Activated CD4-positive, alpha-beta memory T cell treated with anti-CD3 and anti-CD28 coated beads, Interleukin-2, amount 10 ng/mL, durations not matched to agents 7 days and 5 days (primary cell): ENCODE measurements at regions not wholly inside any gene's neighbourhood (a gene's known extent, or its start where the extent isn't known, plus 50 kb on each side); places are given as distances from the start of the nearest gene placed in this dataset.

Source experiments
- CTCF ChIA-PET: fragments of 350-600 bp; sonication (Branson Sonifier 250); formaldehyde crosslinking; loops from one replicate; lab custom pipeline; 2021; ENCODE audit warnings: antibody characterized with exemption, inconsistent platforms; lab: Charles Lee
- POLR2A ChIA-PET: fragments of 350-600 bp; sonication (Branson Sonifier 250); formaldehyde crosslinking; loops from one replicate; lab custom pipeline; 2021; ENCODE audit warnings: antibody characterized with exemption; lab: Charles Lee
- DNase-seq: peaks from one replicate; pipeline ENCODE4 v3.0.0-alpha.2; 2020
- H3K27ac Mint-ChIP-seq: one replicate; pipeline ENCODE4 v1.8.0; 2021; ENCODE audit warnings: mild to moderate bottlenecking, mixed read lengths
- H3K27me3 Mint-ChIP-seq: one replicate; pipeline ENCODE4 v1.8.0; 2021; ENCODE audit warnings: mixed read lengths
- H3K36me3 Mint-ChIP-seq: one replicate; pipeline ENCODE4 v1.8.0; 2021; ENCODE audit warnings: low read depth, mixed read lengths
- H3K4me1 Mint-ChIP-seq: one replicate; pipeline ENCODE4 v1.8.0; 2021; ENCODE audit warnings: mixed read lengths
- H3K4me3 Mint-ChIP-seq: one replicate; pipeline ENCODE4 v1.8.0; 2021; ENCODE audit warnings: mild to moderate bottlenecking, mixed read lengths
- H3K9me3 Mint-ChIP-seq: one replicate; pipeline ENCODE4 v1.8.0; 2021; ENCODE audit warnings: mixed read lengths

- no peaks in the 10 kb centered on the region for H3K27me3 Mint-ChIP-seq
- H3K4me1 Mint-ChIP-seq, result peaks cover 2% of the 10 kb centered on the region
- H3K27ac Mint-ChIP-seq, result no peak overlapping the region
- ChIA-PET CTCF (no interaction called here), POLR2A (no interaction called here)
- DNase-seq, result no peak
- H3K4me3 Mint-ChIP-seq, result no peak overlapping the region
- no peaks in the 10 kb centered on the region for H3K36me3 Mint-ChIP-seq
- H3K9me3 Mint-ChIP-seq, result no peaks in the 10 kb centered on the region
These were observed 50.9 kb downstream of the DISP1 start for GRCh38 chr1:222865718-222866117.

- CTCF ChIA-PET, result no interaction called here
- no peak for DNase-seq
- H3K27ac Mint-ChIP-seq, result no peak overlapping the region
These were observed 52.5 kb downstream of the DISP1 start for GRCh38 chr1:222867316-222867715.

GRCh38 chr1:222876182-222876581 is 61.3 kb downstream of the DISP1 start:
- no peaks in the 10 kb centered on the region for H3K27me3 Mint-ChIP-seq
- peaks cover 3% of the 10 kb centered on the region for H3K4me1 Mint-ChIP-seq
- H3K27ac Mint-ChIP-seq, result no peak overlapping the region
- ChIA-PET CTCF (no interaction called here), POLR2A (no interaction called here)
- H3K36me3 Mint-ChIP-seq, result peaks cover 6% of the 10 kb centered on the region
- peaks cover 5% of the 10 kb centered on the region for H3K9me3 Mint-ChIP-seq
- no peak for DNase-seq
- no peak overlapping the region for H3K4me3 Mint-ChIP-seq

More at GRCh38 chr1:222867316-222867715, 52.5 kb downstream of the DISP1 start:
- POLR2A ChIA-PET, result no interaction called here
- Mint-ChIP-seq H3K4me1 (no peaks in the 10 kb centered on the region), H3K4me3 (no peak overlapping the region), H3K36me3 (no peaks in the 10 kb centered on the region), H3K27me3 (no peaks in the 10 kb centered on the region), H3K9me3 (no peaks in the 10 kb centered on the region)

- Mint-ChIP-seq H3K9me3 (peaks cover 5% of the 10 kb centered on the region), H3K36me3 (peaks cover 6% of the 10 kb centered on the region), H3K27ac (no peak overlapping the region), H3K27me3 (no peaks in the 10 kb centered on the region), H3K4me1 (peaks cover 3% of the 10 kb centered on the region), H3K4me3 (no peak overlapping the region)
- DNase-seq, result no peak
- ChIA-PET POLR2A (no interaction called here), CTCF (no interaction called here)
These were observed 63.0 kb downstream of the DISP1 start for GRCh38 chr1:222877854-222878253.

GRCh38 chr1:222880587-222880986 is 65.7 kb downstream of the DISP1 start:
- no peak for DNase-seq
- CTCF ChIA-PET, result no interaction called here
- H3K27ac Mint-ChIP-seq, result no peak overlapping the region

GRCh38 chr1:222886194-222886854 is 71.5 kb downstream of the DISP1 start:
- Mint-ChIP-seq H3K27me3 (no peaks in the 10 kb centered on the region), H3K36me3 (no peaks in the 10 kb centered on the region), H3K4me3 (no peak overlapping the region), H3K4me1 (no peaks in the 10 kb centered on the region), H3K9me3 (no peaks in the 10 kb centered on the region), H3K27ac (no peak overlapping the region)
- CTCF ChIA-PET, result no interaction called here
- DNase-seq, result no peak
- POLR2A ChIA-PET, result no interaction called here

More at GRCh38 chr1:222880587-222880986, 65.7 kb downstream of the DISP1 start:
- H3K9me3 Mint-ChIP-seq, result peaks cover 3% of the 10 kb centered on the region
- peaks cover 3% of the 10 kb centered on the region for H3K4me1 Mint-ChIP-seq
- no peaks in the 10 kb centered on the region for H3K27me3 Mint-ChIP-seq
- no peaks in the 10 kb centered on the region for H3K36me3 Mint-ChIP-seq
- H3K4me3 Mint-ChIP-seq, result no peak overlapping the region
- POLR2A ChIA-PET, result no interaction called here

GRCh38 chr1:222886878-222887351 is 72.1 kb downstream of the DISP1 start:
- Mint-ChIP-seq H3K4me1 (no peaks in the 10 kb centered on the region), H3K27me3 (no peaks in the 10 kb centered on the region), H3K36me3 (no peaks in the 10 kb centered on the region), H3K9me3 (no peaks in the 10 kb centered on the region), H3K4me3 (no peak overlapping the region), H3K27ac (no peak overlapping the region)
- CTCF ChIA-PET, result no interaction called here
- POLR2A ChIA-PET, result no interaction called here
- no peak for DNase-seq

GRCh38 chr1:222889440-222889839 is 74.6 kb downstream of the DISP1 start:
- Mint-ChIP-seq H3K27me3 (no peaks in the 10 kb centered on the region), H3K9me3 (no peaks in the 10 kb centered on the region), H3K27ac (no peak overlapping the region), H3K36me3 (no peaks in the 10 kb centered on the region), H3K4me3 (no peak overlapping the region), H3K4me1 (no peaks in the 10 kb centered on the region)
- ChIA-PET CTCF (no interaction called here), POLR2A (no interaction called here)
- DNase-seq, result no peak

- H3K27me3 Mint-ChIP-seq, result no peaks in the 10 kb centered on the region
- POLR2A ChIA-PET, result no interaction called here
- no peak overlapping the region for H3K27ac Mint-ChIP-seq
- CTCF ChIA-PET, result no interaction called here
- no peak overlapping the region for H3K4me3 Mint-ChIP-seq
- H3K36me3 Mint-ChIP-seq, result no peaks in the 10 kb centered on the region
- H3K9me3 Mint-ChIP-seq, result no peaks in the 10 kb centered on the region
- H3K4me1 Mint-ChIP-seq, result no peaks in the 10 kb centered on the region
- DNase-seq, result no peak
These were observed 75.9 kb downstream of the DISP1 start for GRCh38 chr1:222890716-222891115.

- Mint-ChIP-seq H3K27me3 (no peaks in the 10 kb centered on the region), H3K36me3 (no peaks in the 10 kb centered on the region)
- POLR2A ChIA-PET, result no interaction called here
These were observed 76.7 kb downstream of the DISP1 start for GRCh38 chr1:222891578-222891977.

GRCh38 chr1:222892137-222892769 is 77.4 kb downstream of the DISP1 start:
- no peak overlapping the region for H3K4me3 Mint-ChIP-seq
- H3K4me1 Mint-ChIP-seq, result peaks cover 8% of the 10 kb centered on the region
- no peaks in the 10 kb centered on the region for H3K36me3 Mint-ChIP-seq
- no peaks in the 10 kb centered on the region for H3K27me3 Mint-ChIP-seq
- H3K27ac Mint-ChIP-seq, result no peak overlapping the region
- ChIA-PET POLR2A (no interaction called here), CTCF (no interaction called here)
- no peak for DNase-seq
- H3K9me3 Mint-ChIP-seq, result no peaks in the 10 kb centered on the region

More at GRCh38 chr1:222891578-222891977, 76.7 kb downstream of the DISP1 start:
- Mint-ChIP-seq H3K9me3 (no peaks in the 10 kb centered on the region), H3K27ac (no peak overlapping the region), H3K4me3 (no peak overlapping the region), H3K4me1 (peaks cover 1% of the 10 kb centered on the region)
- no peak for DNase-seq
- CTCF ChIA-PET, result no interaction called here

- no peak overlapping the region for H3K27ac Mint-ChIP-seq
- H3K27me3 Mint-ChIP-seq, result no peaks in the 10 kb centered on the region
- POLR2A ChIA-PET, result no interaction called here
- no peak for DNase-seq
- no peaks in the 10 kb centered on the region for H3K9me3 Mint-ChIP-seq
- no peaks in the 10 kb centered on the region for H3K36me3 Mint-ChIP-seq
- H3K4me3 Mint-ChIP-seq, result no peak overlapping the region
- CTCF ChIA-PET, result no interaction called here
- peaks cover 13% of the 10 kb centered on the region for H3K4me1 Mint-ChIP-seq
These were observed 78.4 kb downstream of the DISP1 start for GRCh38 chr1:222893255-222893654.

GRCh38 chr1:222894331-222894730 is 79.5 kb downstream of the DISP1 start:
- ChIA-PET POLR2A (no interaction called here), CTCF (no interaction called here)
- no peak for DNase-seq
- Mint-ChIP-seq H3K4me3 (no peak overlapping the region), H3K9me3 (no peaks in the 10 kb centered on the region), H3K27me3 (no peaks in the 10 kb centered on the region), H3K36me3 (no peaks in the 10 kb centered on the region), H3K27ac (no peak overlapping the region), H3K4me1 (peaks cover 13% of the 10 kb centered on the region)
